H1 (cell line): ENCODE measurements at regions not wholly inside any gene's neighbourhood (a gene's known extent, or its start where the extent isn't known, plus 50 kb on each side); places are given as distances from the start of the nearest gene placed in this dataset.

Experiments
- CTCF ChIA-PET: fragments of 300-600 bp; sonication (Branson Sonifier 250); formaldehyde crosslinking; loops from one replicate; lab custom pipeline; 2021; ENCODE audit not compliant: partially characterized antibody; lab: Charles Lee
- POLR2A ChIA-PET: fragments of 300-600 bp; sonication (Branson Sonifier 250); formaldehyde crosslinking; loops from one replicate; lab custom pipeline; 2021; ENCODE audit warnings: inconsistent platforms; ENCODE audit not compliant: partially characterized antibody; lab: Charles Lee
- DNase-seq, 2 experiments: peaks; one replicate each; pipeline versions ENCODE4 v3.0.0 to v3.0.0-alpha.2; 2010 to 2022; ENCODE audit warnings: low spot score in 2 of 2, low read depth in 1 of 2, mixed read lengths in 1 of 2
- FAIRE-seq: peaks from 2 replicates; lab custom pipeline; 2011; peaks lifted over from hg19 to GRCh38; lab: Jason Lieb, UNC
- H2AFZ ChIP-seq: 2 replicates; pipeline ENCODE4 v1.8.1; 2012; ENCODE audit warnings: low read length, inconsistent platforms
- H2AK5ac ChIP-seq: 2 replicates; pipeline ENCODE4 v1.6.1; 2013; ENCODE audit warnings: low read depth, low read length
- H2BK120ac ChIP-seq: replicated peaks from 2 replicates; pipeline ENCODE3; 2013; ENCODE audit warnings: low read depth, low read length, inconsistent platforms
- H2BK12ac ChIP-seq: 2 replicates; pipeline ENCODE4 v1.6.1; 2013; ENCODE audit warnings: low read depth, low read length
- H2BK15ac ChIP-seq: 2 replicates; pipeline ENCODE4 v1.6.1; 2013; ENCODE audit warnings: low read length
- H2BK20ac ChIP-seq: 2 replicates; pipeline ENCODE4 v1.6.1; 2013; ENCODE audit warnings: low read length
- H2BK5ac ChIP-seq: 2 replicates; pipeline ENCODE4 v1.6.1; 2013; ENCODE audit warnings: low read depth, low read length
- H3K14ac ChIP-seq: 2 replicates; pipeline ENCODE4 v1.6.1; 2013; ENCODE audit warnings: inconsistent platforms; ENCODE audit not compliant: insufficient read length
- H3K18ac ChIP-seq: 2 replicates; pipeline ENCODE4 v1.6.1; 2013; ENCODE audit warnings: low read length; ENCODE audit errors: extremely low read depth
- H3K23ac ChIP-seq: 2 replicates; pipeline ENCODE4 v1.6.1; 2013; ENCODE audit warnings: inconsistent platforms; ENCODE audit not compliant: insufficient read length
- H3K23me2 ChIP-seq: 2 replicates; pipeline ENCODE4 v1.6.1; 2013; ENCODE audit warnings: low read depth, low read length
- H3K27ac ChIP-seq: 2 replicates; pipeline ENCODE4 v1.6.1; 2011; ENCODE audit warnings: low read depth, low read length, inconsistent platforms
- H3K27me3 ChIP-seq, 4 experiments: replicated peaks in 1 of 4; 1 replicate in 1 of 4; 2 replicates in 3 of 4; pipeline versions ENCODE4 v1.6.1 to v1.8.1; 2011 to 2013; ENCODE audit warnings: low read length in 3 of 4, mild to moderate bottlenecking in 3 of 4, inconsistent platforms in 2 of 4, mixed read lengths in 2 of 4, moderate library complexity in 1 of 4; ENCODE audit not compliant: control insufficient read depth in 3 of 4, insufficient read depth in 3 of 4; ENCODE audit errors: extremely low read depth in 1 of 4
- H3K36me3 ChIP-seq, 4 experiments: 2 replicates each; pipeline versions ENCODE4 v1.6.1 to v1.8.1; 2011 to 2013; ENCODE audit warnings: mild to moderate bottlenecking in 4 of 4, low read length in 3 of 4, moderate library complexity in 2 of 4, control low read depth in 1 of 4, inconsistent platforms in 1 of 4; ENCODE audit not compliant: insufficient read depth in 4 of 4, control insufficient read depth in 2 of 4
- H3K4ac ChIP-seq: replicated peaks from 2 replicates; pipeline ENCODE3; 2013; ENCODE audit warnings: low read length, low read depth, mixed read lengths, inconsistent platforms; ENCODE audit not compliant: insufficient read length
- H3K4me1 ChIP-seq, 4 experiments: replicated peaks in 1 of 4; 1 replicate in 1 of 4; 2 replicates in 3 of 4; pipeline versions ENCODE4 v1.6.1 to v1.8.1; 2011 to 2013; ENCODE audit warnings: low read length in 3 of 4, inconsistent platforms in 2 of 4, mixed read lengths in 1 of 4; ENCODE audit not compliant: insufficient read depth in 4 of 4, control insufficient read depth in 3 of 4
- H3K4me2 ChIP-seq, 2 experiments: 2 replicates each; pipeline versions ENCODE4 v1.6.1 to v1.8.1; 2011 to 2013; ENCODE audit warnings: low read depth in 2 of 2, low read length in 2 of 2, control low read depth in 1 of 2, inconsistent platforms in 1 of 2, mild to moderate bottlenecking in 1 of 2; ENCODE audit not compliant: insufficient read depth in 1 of 2
- H3K4me3 ChIP-seq, 4 experiments: fragments of 200-600, 300-600 bp in 1 of 4; sonication (generic), shearing (Covaris generic), sonication (Bioruptor Twin) in 1 of 4; 2 replicates each; pipeline versions ENCODE4 v1.5.1 to v1.8.1; 2011 to 2016; ENCODE audit warnings: low read length in 4 of 4, low read depth in 3 of 4, control low read depth in 2 of 4, inconsistent platforms in 2 of 4, mild to moderate bottlenecking in 2 of 4, mixed read lengths in 1 of 4, moderate library complexity in 1 of 4; ENCODE audit not compliant: insufficient read depth in 2 of 4; ENCODE audit errors: extremely low read depth in 1 of 4
- H3K56ac ChIP-seq: replicated peaks from 2 replicates; pipeline ENCODE3; 2013; ENCODE audit warnings: low read depth, mild to moderate bottlenecking, mixed read lengths, low read length, inconsistent platforms; ENCODE audit not compliant: insufficient read length
- H3K79me1 ChIP-seq: 2 replicates; pipeline ENCODE4 v1.6.1; 2013; ENCODE audit warnings: low read depth, low read length, control low read depth
- H3K79me2 ChIP-seq, 2 experiments: 2 replicates each; pipeline versions ENCODE4 v1.6.1 to v1.8.1; 2012 to 2013; ENCODE audit warnings: low read length in 2 of 2, mild to moderate bottlenecking in 2 of 2, inconsistent platforms in 1 of 2; ENCODE audit not compliant: insufficient read depth in 2 of 2, control insufficient read depth in 1 of 2
- H3K9ac ChIP-seq, 4 experiments: replicated peaks in 1 of 4; 1 replicate in 1 of 4; 2 replicates in 3 of 4; pipeline versions ENCODE4 v1.6.1 to v1.8.1; 2011 to 2013; ENCODE audit warnings: low read depth in 3 of 4, low read length in 3 of 4, control low read depth in 2 of 4, mild to moderate bottlenecking in 2 of 4, moderate library complexity in 2 of 4, inconsistent platforms in 1 of 4; ENCODE audit errors: extremely low read depth in 1 of 4
- H3K9me3 ChIP-seq, 2 experiments: 2 replicates each; pipeline versions ENCODE4 v1.6.1 to v1.8.1; 2012 to 2013; ENCODE audit warnings: mild to moderate bottlenecking in 2 of 2, moderate library complexity in 2 of 2, control low read depth in 1 of 2, inconsistent platforms in 1 of 2, low read depth in 1 of 2, low read length in 1 of 2, mixed read lengths in 1 of 2; ENCODE audit not compliant: insufficient read depth in 2 of 2
- H4K20me1 ChIP-seq, 2 experiments: replicated peaks in 1 of 2; 2 replicates each; pipeline versions ENCODE3 to v1.8.1; 2011 to 2013; ENCODE audit warnings: inconsistent platforms in 2 of 2, low read length in 2 of 2, mild to moderate bottlenecking in 1 of 2; ENCODE audit not compliant: insufficient read depth in 2 of 2, control insufficient read depth in 1 of 2
- H4K5ac ChIP-seq: 2 replicates; pipeline ENCODE4 v1.6.1; 2013; ENCODE audit warnings: low read length, low read depth, mixed read lengths, inconsistent platforms; ENCODE audit not compliant: insufficient read length
- H4K8ac ChIP-seq: 2 replicates; pipeline ENCODE4 v1.8.0; 2013; ENCODE audit warnings: mild to moderate bottlenecking, moderate library complexity, low read length, inconsistent platforms; ENCODE audit not compliant: insufficient read depth; ENCODE audit errors: extremely low read depth
- H4K91ac ChIP-seq: replicated peaks from 2 replicates; pipeline ENCODE3; 2013; ENCODE audit warnings: low read length, mixed read lengths, inconsistent platforms; ENCODE audit not compliant: insufficient read length
- CHD2 ChIP-seq: IDR thresholded peaks from 2 replicates; pipeline ENCODE4 v1.6.1; 2012; ENCODE audit warnings: low read length, improper control_type of control experiment
- CTBP2 ChIP-seq: IDR thresholded peaks from 2 replicates; pipeline ENCODE4 v1.7.0; 2011; ENCODE audit warnings: borderline replicate concordance, mild to moderate bottlenecking, moderate library complexity, mixed read lengths, low read length; ENCODE audit not compliant: insufficient read depth, insufficient read length
- JUN ChIP-seq: IDR thresholded peaks from 2 replicates; pipeline ENCODE4 v1.6.1; 2011; ENCODE audit warnings: low read depth, mild to moderate bottlenecking, improper control_type of control experiment, low read length
- MAFK ChIP-seq: IDR thresholded peaks from 2 replicates; pipeline ENCODE4 v1.6.1; 2012; ENCODE audit warnings: low read depth, mild to moderate bottlenecking, improper control_type of control experiment, low read length
- SIRT6 ChIP-seq: IDR thresholded peaks from one replicate; pipeline ENCODE4 v1.7.1; 2012; ENCODE audit warnings: low read length, inconsistent platforms
- SUZ12 ChIP-seq: fragments of 200-600 bp; sonication (generic); IDR thresholded peaks from 2 replicates; pipeline ENCODE4 v1.6.1; 2012; ENCODE audit warnings: mild to moderate bottlenecking, inconsistent platforms, low read length, moderate library complexity, mixed read lengths
- TBP ChIP-seq: IDR thresholded peaks from 2 replicates; pipeline ENCODE4 v1.6.1; 2011; ENCODE audit warnings: low read depth, low read length, improper control_type of control experiment
- YY1 ChIP-seq: IDR thresholded peaks from 2 replicates; pipeline ENCODE4 v1.6.1; 2011; ENCODE audit warnings: low read depth, mild to moderate bottlenecking, low read length
- ZNF274 ChIP-seq: IDR thresholded peaks from 2 replicates; pipeline ENCODE4 v1.7.0; 2012; ENCODE audit warnings: low read length, borderline replicate concordance; ENCODE audit errors: extremely low read depth
- WGBS, 2 experiments: shearing (Covaris generic) in 1 of 2; methylation state at CpG; one replicate each; pipeline versions ENCODE4 v1.1.6 to v1.1.7; 2013 to 2015; ENCODE audit warnings: low lambda C conversion rate in 2 of 2, mixed read lengths in 2 of 2, inconsistent platforms in 1 of 2, low coverage in 1 of 2, missing lambda C conversion rate in 1 of 2; ENCODE audit not compliant: insufficient replicate concordance in 2 of 2, insufficient coverage in 1 of 2, insufficient read length in 1 of 2; ENCODE audit errors: extremely low coverage in 1 of 2, missing lambda C conversion rate in 1 of 2; 5-methylcytosine and 5-hydroxymethylcytosine counted together
- TF ChIP-seq, protein P1 (sequence below): IDR thresholded peaks from 2 replicates; pipeline ENCODE4 v1.6.1; 2012; ENCODE audit warnings: low read length, inconsistent platforms

DNA sequence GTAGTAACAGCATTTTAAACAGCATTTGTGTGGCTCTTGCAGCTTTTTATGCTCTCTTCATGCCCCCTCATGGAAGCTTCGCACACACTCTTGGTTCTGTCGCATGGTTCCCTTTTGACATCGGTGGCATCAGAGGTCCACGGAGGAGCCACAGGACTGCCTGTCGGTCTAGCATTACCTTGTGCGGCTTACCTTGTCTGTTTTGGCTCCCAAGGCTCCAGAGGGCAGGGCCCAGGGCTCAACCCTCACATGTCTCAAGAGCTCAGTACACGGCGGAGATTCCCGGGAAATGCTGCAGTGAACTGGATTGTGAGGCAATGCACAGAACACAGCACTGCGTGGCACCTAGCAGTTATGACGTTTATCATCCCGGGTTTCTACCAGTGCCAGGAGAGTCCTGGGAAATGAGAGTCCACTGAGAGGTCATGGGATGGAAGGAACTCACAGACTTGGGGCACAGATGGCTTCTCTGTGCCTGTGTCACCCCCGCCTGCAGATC, 1015.8 kb downstream of the TBC1D22A start:
- Histone ChIP-seq H2BK20ac (no peak overlapping the region), H3K56ac (no peak overlapping the region), H3K9me3 (no peaks in the 10 kb centered on the region), H2BK15ac (0 out of 2 replicates have a peak overlapping the region, but pooled peaks have one; percentile 9), H2BK120ac (no peak overlapping the region), H3K18ac (no peak overlapping the region), H3K14ac (no peak overlapping the region), H3K4ac (no peak overlapping the region), H3K4me1 (peaks cover 0 to 2% (median 0%) of the 10 kb centered on the region in 4 experiments; a peak in 1 of 7 replicates), H3K23ac (no peak overlapping the region), H3K79me2 (no peaks in the 10 kb centered on the region), H4K20me1 (no peaks in the 10 kb centered on the region), H2BK12ac (no peak overlapping the region), H4K8ac (no peak overlapping the region; the same call in 1 of the 2 replicates), H3K27me3 (no peaks in the 10 kb centered on the region; a peak in 1 of 7 replicates), H3K36me3 (no peaks in the 10 kb centered on the region), H3K9ac (no peak overlapping the region), H3K79me1 (no peaks in the 10 kb centered on the region), H3K4me3 (no peak overlapping the region), H3K23me2 (no peaks in the 10 kb centered on the region), H3K27ac (no peak overlapping the region), H2AK5ac (no peak overlapping the region), H4K5ac (no peak overlapping the region), H3K4me2 (no peak overlapping the region), H4K91ac (no peak overlapping the region), H2BK5ac (no peak overlapping the region), H2AFZ (no peak overlapping the region)
- WGBS, 2 experiments: 95% methylated on average over 13 of the region's 13 CpGs; no CpG with 5 or more reads in 1 of the 2 experiments
- FAIRE-seq (no peak), DNase-seq (no peak)
- POLR2A ChIA-PET: no interaction called here
- TF ChIP-seq SIRT6: no peak
- TF ChIP-seq, protein P1, sequence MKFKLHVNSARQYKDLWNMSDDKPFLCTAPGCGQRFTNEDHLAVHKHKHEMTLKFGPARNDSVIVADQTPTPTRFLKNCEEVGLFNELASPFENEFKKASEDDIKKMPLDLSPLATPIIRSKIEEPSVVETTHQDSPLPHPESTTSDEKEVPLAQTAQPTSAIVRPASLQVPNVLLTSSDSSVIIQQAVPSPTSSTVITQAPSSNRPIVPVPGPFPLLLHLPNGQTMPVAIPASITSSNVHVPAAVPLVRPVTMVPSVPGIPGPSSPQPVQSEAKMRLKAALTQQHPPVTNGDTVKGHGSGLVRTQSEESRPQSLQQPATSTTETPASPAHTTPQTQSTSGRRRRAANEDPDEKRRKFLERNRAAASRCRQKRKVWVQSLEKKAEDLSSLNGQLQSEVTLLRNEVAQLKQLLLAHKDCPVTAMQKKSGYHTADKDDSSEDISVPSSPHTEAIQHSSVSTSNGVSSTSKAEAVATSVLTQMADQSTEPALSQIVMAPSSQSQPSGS: no peak
- no peak for TF ChIP-seq YY1
- no peak for TF ChIP-seq MAFK
- TF ChIP-seq CTBP2: no peak
- TF ChIP-seq SUZ12: no peak
- no peak for TF ChIP-seq ZNF274
- TF ChIP-seq CHD2: no peak
- TF ChIP-seq TBP: no peak
- no peak for TF ChIP-seq JUN
- CTCF ChIA-PET: interaction anchor here (0.6 to 1.3 kb wide), 3 partner anchors 19 to 30 kb away, joined by 3 to 4 read pairs (median 3); no protein-coding TSS in a partner anchor
